Natural killer cell treated with Interleukin-12 subunit alpha and Interleukin-12 subunit beta and Interleukin-15 and Interleukin-18, amount 100 ng/mL, for 72 hours (primary cell): ENCODE measurements at regions not wholly inside any gene's neighbourhood (a gene's known extent, or its start where the extent isn't known, plus 50 kb on each side); places are given as distances from the start of the nearest gene placed in this dataset.

Source experiments
- ATAC-seq, 2 donors: fragments of 150-1000 bp; cut with Tn5 transposase in 1 of 2; sonication (Bioruptor Pico), chemical (Tn5 transposase) in 1 of 2; 2 replicates each; pipeline ENCODE4 v1.10.0; 2021
- DNase-seq: peaks from one replicate; pipeline ENCODE4 v3.0.0; 2022; ENCODE audit warnings: low spot score
- H3K27ac Mint-ChIP-seq, 2 donors: 1 replicate in 1 of 2; 2 replicates in 1 of 2; pipeline ENCODE4 v1.8.0; 2022; ENCODE audit warnings: mixed read lengths in 2 of 2, mild to moderate bottlenecking in 1 of 2, moderate library complexity in 1 of 2
- H3K27me3 Mint-ChIP-seq, 2 donors: 1 replicate in 1 of 2; 2 replicates in 1 of 2; pipeline ENCODE4 v1.8.0; 2022; ENCODE audit warnings: mixed read lengths in 2 of 2
- H3K36me3 Mint-ChIP-seq: one replicate; pipeline ENCODE4 v1.8.0; 2022; ENCODE audit warnings: mixed read lengths
- H3K4me1 Mint-ChIP-seq, 2 donors: 1 replicate in 1 of 2; 2 replicates in 1 of 2; pipeline ENCODE4 v1.8.0; 2022; ENCODE audit warnings: low read depth in 2 of 2, mixed read lengths in 2 of 2, mild to moderate bottlenecking in 1 of 2
- H3K4me3 Mint-ChIP-seq: one replicate; pipeline ENCODE4 v1.8.0; 2022; ENCODE audit warnings: mixed read lengths
- H3K9me3 Mint-ChIP-seq: 2 replicates; pipeline ENCODE4 v1.8.0; 2022; ENCODE audit warnings: mixed read lengths

DNA sequence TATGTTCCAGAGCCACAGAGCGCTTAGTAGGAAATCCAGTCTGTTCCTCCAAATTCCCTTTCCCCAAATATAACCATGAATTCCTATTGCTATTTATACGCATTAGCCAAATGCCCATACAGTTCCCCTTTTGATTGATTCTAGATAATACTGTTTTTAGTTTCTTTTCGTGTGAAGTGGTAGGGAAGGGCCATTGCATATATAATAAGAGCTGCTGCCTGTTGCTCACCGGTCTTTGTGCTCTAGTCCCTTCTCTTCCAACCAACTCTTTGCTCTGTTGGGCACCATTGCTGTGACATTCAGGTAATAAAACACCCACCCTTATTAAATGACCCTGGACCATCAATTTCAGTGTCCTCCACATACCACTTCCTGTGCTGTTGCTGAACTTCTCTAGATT, 379.9 kb upstream of the KCNMB2 start:
- no peak for DNase-seq
- ATAC-seq = no peak
- Mint-ChIP-seq H3K4me3 (no peak overlapping the region), H3K27me3 (peaks cover 6 to 16% of the 10 kb centered on the region in 2 donors), H3K27ac (no peak overlapping the region), H3K9me3 (no peaks in the 10 kb centered on the region), H3K36me3 (no peaks in the 10 kb centered on the region), H3K4me1 (peaks cover 0 to 5% of the 10 kb centered on the region in 2 donors)

DNA sequence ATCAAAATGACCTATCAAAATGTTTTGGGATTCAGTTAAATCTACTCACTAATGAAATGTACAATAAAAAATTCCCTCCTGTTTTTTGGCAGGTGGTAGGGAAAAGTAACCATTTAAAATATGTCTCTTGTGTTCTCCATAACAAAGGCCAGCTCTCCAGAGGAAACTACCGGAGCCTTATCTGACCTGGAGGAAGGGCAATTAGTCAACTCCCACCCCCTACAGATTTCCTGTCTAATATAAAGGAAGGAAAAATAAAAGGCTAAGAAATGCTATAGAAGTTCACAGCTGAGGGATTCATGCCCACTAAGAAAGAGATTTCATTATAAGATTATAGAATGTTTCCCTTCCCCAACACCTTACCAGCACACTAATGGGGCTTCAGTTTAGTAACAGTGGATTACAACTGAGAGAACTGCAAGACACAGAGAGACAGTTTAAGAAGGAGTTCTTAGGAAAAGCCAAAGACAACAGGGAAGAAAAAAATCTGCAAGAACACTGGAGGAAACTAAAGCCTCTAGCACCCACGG, 376.5 kb upstream of the KCNMB2 start:
- H3K27me3 Mint-ChIP-seq = peaks cover 7 to 34% of the 10 kb centered on the region in 2 donors
- no peaks in the 10 kb centered on the region for H3K36me3 Mint-ChIP-seq
- no peak overlapping the region for H3K27ac Mint-ChIP-seq
- H3K4me1 Mint-ChIP-seq = peaks cover 0 to 5% of the 10 kb centered on the region in 2 donors
- ATAC-seq (no peak), DNase-seq (no peak)
- no peak overlapping the region for H3K4me3 Mint-ChIP-seq
- H3K9me3 Mint-ChIP-seq = no peaks in the 10 kb centered on the region

DNA sequence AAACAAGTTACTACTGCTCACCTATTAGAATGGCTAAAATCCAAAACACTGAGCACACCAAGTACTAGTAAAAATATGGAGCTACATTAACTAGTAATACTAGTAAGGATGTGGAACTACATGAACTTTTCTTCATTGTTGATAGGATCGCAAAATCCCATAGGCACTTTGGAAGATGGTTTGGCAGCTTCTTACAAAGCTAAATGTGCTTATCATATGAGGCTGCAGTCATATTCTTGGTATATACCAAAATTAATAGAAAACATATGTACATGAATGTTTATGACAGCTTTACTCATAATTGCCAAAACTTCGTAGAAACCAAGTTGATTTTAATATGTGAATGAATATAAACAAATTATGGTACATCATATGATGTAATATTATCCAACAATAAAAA, 366.8 kb upstream of the KCNMB2 start:
- Mint-ChIP-seq H3K27ac (no peak overlapping the region), H3K4me1 (no peaks in the 10 kb centered on the region), H3K9me3 (no peaks in the 10 kb centered on the region), H3K27me3 (peaks cover 9 to 41% of the 10 kb centered on the region in 2 donors), H3K4me3 (no peak overlapping the region), H3K36me3 (no peaks in the 10 kb centered on the region)
- DNase-seq = no peak
- ATAC-seq = no peak

DNA sequence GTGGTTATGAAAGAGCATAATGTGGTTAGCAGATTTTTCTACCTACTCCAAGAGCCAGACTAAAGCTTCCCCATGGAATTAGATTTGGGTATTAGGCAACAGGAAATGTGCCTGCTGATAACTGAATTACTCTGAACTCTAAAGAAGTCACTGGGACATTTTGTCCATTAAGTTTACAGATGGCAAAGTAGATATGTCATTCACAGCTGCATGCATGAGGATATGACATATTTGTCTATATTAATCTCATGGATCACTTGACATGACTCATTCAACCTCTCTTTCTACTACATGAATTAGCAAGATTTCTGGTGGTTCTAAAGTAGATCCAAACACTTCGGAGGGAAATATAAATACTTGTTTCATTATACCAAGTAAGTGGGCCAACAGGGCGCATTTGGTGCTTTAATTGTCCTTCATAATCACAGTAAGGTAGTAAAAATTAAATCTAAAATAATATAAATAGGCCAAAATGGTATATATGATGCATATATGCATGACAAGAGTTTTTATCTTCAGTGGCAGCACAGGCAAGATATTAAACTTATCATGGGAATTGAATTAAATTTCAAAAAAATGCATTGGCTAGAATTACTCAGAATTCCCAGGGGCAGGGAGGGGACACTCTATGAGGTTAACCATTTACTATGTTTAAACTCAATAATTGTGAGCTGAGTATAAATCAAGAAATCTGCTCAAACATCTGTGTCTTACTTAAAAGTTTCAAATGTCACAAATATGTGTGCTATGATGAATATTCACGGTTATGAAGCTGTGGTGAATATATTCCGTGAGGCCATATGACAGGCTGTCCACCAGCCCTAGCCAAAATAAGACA, 365.3 kb upstream of the KCNMB2 start:
- ATAC-seq (no peak), DNase-seq (no peak)
- Mint-ChIP-seq H3K27ac (no peak overlapping the region), H3K4me1 (no peaks in the 10 kb centered on the region), H3K36me3 (no peaks in the 10 kb centered on the region), H3K27me3 (peaks cover 7 to 33% of the 10 kb centered on the region in 2 donors), H3K9me3 (no peaks in the 10 kb centered on the region), H3K4me3 (no peak overlapping the region)

DNA sequence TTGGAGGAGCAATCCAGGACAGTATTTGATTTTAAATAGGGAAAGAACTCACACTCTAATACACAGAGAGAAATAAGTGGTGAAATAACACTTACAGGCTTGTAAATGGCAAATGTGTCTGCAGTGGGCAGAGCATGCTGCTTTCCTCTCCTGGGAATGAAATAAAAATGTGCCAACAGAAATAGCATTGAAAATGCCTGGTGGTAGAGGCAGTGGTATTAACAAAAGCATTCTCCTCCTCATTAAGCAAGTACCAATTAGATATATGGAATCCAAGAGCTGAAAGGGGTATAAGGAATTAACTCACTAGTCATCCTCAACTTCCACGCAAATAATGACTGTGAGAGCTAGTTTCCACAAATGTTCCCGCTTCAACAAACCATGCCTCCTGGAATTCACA, 364.1 kb upstream of the KCNMB2 start:
- H3K27me3 Mint-ChIP-seq = peaks cover 7 to 23% of the 10 kb centered on the region in 2 donors
- H3K4me3 Mint-ChIP-seq = no peak overlapping the region
- ATAC-seq (no peak), DNase-seq (no peak)
- H3K36me3 Mint-ChIP-seq = no peaks in the 10 kb centered on the region
- H3K27ac Mint-ChIP-seq = no peak overlapping the region
- no peaks in the 10 kb centered on the region for H3K4me1 Mint-ChIP-seq
- no peaks in the 10 kb centered on the region for H3K9me3 Mint-ChIP-seq

DNA sequence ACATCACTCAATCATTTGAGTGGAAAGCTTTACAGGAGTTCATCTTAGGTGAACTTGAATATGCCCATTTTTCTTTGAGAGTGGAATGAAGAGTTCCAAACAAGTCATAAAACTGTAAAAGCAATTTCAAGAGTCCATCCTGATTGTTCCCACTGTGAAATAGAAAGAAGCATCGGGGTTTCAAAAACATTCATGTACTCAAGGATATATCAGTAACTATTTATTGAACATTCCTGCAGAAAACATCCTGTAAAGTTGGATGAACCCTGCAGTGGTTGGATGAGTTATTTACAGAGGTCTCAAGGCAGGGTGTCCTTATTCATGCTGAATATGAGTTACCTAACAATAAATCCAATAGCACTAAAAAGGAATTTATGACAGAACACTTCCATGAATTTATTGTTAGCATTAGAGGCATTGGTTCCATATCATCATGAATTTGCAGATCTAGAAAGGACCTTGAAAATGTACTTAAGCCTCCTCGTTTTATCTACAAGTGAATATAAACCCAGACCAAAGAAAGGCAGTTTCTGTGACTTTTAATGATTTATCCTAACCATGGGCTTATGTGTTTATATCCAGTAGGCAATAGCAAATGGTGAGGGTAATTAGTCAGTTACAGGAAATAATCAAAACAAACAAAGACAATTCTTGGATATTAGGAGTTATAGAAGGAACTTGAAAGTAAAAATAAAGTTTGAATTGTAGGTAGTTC, 361.9 kb upstream of the KCNMB2 start:
- H3K4me1 Mint-ChIP-seq = no peaks in the 10 kb centered on the region
- DNase-seq (no peak), ATAC-seq (no peak)
- no peak overlapping the region for H3K4me3 Mint-ChIP-seq
- no peak overlapping the region for H3K27ac Mint-ChIP-seq
- H3K27me3 Mint-ChIP-seq = peaks cover 8% of the 10 kb centered on the region in 2 donors
- H3K9me3 Mint-ChIP-seq = no peaks in the 10 kb centered on the region
- H3K36me3 Mint-ChIP-seq = no peaks in the 10 kb centered on the region

DNA sequence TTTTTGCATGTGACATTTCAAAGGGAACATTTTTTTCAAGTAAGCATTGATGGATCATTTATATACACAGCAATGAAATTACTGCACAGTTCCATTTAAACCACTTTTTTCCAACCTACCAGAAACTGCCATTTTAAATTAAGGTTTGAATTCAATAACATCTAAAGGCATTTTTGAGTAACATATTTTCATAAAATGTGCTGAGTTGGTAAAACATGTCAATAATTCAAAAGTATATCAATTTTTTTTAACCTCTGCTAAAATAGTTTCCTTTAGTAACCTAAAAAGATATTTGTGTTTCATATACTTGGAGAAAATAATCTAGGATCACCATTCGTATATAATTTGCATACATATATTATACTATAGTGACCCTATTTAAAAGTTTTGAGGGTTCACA, 355.1 kb upstream of the KCNMB2 start:
- H3K27me3 Mint-ChIP-seq = peaks cover 7 to 8% of the 10 kb centered on the region in 2 donors
- H3K9me3 Mint-ChIP-seq = no peaks in the 10 kb centered on the region
- no peaks in the 10 kb centered on the region for H3K36me3 Mint-ChIP-seq
- no peaks in the 10 kb centered on the region for H3K4me1 Mint-ChIP-seq
- H3K4me3 Mint-ChIP-seq = no peak overlapping the region
- no peak overlapping the region for H3K27ac Mint-ChIP-seq
- no peak for DNase-seq
- no peak for ATAC-seq

DNA sequence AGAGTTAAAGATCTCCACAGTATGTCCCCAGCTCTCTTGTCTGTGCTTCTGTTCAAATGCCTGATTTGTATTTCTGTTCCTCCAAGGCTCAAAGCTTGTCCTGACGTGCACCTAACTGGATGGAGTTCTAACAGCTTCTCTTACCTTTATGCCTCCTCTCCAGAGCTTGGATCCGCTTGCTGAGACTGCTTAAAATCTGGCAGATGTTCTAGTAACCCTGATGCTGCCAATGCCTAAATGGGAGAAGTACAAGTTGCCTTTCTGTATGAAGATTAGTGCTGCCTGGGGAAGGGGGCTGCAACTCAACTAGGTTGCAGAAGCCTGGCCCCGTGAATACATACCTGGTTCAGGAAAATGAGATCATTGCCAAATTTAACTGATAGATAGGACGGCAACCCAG, 354.5 kb upstream of the KCNMB2 start:
- Mint-ChIP-seq H3K4me3 (no peak overlapping the region), H3K27ac (no peak overlapping the region), H3K9me3 (peaks cover 3% of the 10 kb centered on the region), H3K27me3 (peaks cover 7 to 11% of the 10 kb centered on the region in 2 donors), H3K36me3 (no peaks in the 10 kb centered on the region), H3K4me1 (no peaks in the 10 kb centered on the region)
- no peak for ATAC-seq
- no peak for DNase-seq

DNA sequence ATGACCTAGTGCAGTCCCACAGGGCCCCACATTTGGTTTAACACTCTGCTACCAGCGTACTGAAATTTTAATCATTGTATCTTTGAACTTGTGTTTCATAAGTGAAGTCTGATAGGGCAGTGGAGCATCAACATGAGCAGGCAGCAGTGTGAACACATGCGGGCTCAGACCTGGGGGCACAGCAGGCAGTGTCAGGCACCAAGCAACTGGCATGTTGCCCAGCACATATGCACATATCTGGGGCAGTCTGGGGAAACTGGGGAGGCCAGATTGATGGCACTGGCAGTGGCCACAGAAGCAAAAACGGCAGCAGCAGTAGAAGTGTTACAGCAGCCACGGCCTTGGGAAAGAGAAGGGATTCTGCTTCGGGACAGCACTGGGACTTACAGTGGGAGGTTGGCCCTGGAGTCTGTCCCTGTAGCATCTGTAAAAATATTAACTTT, 353.9 kb upstream of the KCNMB2 start:
- Mint-ChIP-seq H3K27ac (no peak overlapping the region), H3K36me3 (no peaks in the 10 kb centered on the region), H3K27me3 (peaks cover 9 to 11% of the 10 kb centered on the region in 2 donors), H3K4me3 (no peak overlapping the region), H3K9me3 (peaks cover 3% of the 10 kb centered on the region), H3K4me1 (no peaks in the 10 kb centered on the region)
- ATAC-seq (peak; percentile 20 to 40), DNase-seq (no peak)

DNA sequence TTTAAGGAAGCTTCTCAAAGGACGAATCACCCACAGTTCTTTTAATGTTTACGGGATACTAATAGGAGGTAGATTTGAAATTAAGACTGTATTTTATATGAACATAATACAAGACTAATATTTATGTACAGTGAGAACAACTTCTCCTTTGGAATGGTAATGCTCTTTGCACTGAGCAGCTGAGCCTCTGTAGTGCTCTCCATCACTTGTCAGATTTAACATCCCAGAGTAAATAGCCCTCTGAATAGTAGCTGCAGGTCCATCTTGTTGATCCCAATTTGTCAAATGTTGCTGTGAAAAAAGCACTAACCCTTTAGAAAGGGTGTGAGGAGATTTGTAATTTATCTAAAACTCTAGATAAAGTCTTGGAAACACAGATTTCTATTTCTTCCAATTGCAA, 351.4 kb upstream of the KCNMB2 start:
- Mint-ChIP-seq H3K4me1 (no peaks in the 10 kb centered on the region), H3K27me3 (peaks cover 17 to 19% of the 10 kb centered on the region in 2 donors), H3K4me3 (no peak overlapping the region), H3K36me3 (no peaks in the 10 kb centered on the region), H3K27ac (no peak overlapping the region), H3K9me3 (peaks cover 3% of the 10 kb centered on the region)
- DNase-seq (no peak), ATAC-seq (no peak)

DNA sequence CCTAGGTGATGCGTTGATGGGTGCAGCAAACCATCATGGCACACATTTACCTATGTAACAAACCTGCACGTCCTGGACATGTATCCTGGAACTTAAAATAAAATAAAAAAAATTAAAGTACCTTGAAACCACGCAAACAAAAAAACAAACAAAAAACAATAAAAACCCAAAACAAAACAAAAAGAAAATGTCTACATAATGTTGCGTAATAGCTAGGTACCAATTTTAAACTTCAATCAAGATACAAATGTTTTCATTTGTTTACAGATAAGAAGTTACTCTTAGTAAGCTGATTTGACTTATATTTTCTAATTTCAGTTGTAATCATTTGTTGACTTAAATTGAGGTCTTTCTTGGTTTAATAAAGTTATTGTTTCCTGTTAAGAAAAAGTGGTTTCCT, 349.6 kb upstream of the KCNMB2 start:
- ATAC-seq (no peak), DNase-seq (no peak)
- Mint-ChIP-seq H3K4me3 (no peak overlapping the region), H3K27ac (no peak overlapping the region), H3K9me3 (peaks cover 3% of the 10 kb centered on the region), H3K36me3 (no peaks in the 10 kb centered on the region), H3K4me1 (no peaks in the 10 kb centered on the region), H3K27me3 (peaks cover 20 to 28% of the 10 kb centered on the region in 2 donors)

DNA sequence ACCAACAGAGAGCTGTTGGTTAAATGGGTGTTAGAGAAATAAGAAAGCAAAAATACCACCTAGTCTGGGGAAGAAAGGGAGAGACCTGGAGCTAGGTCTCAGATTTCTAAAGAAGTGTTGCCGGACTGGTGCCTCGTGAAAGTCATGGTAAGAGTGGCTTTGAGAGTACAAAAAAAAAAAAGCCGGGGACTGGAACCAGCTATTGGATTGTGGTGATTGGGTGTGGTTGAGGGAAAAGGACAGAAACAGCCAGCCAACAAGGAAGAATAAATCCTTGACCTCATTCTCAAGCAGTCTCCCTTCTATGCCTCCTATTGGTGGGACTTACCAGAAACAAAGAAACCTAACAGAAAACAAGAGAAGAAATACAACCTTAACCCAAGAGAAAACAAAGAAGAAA, 346.4 kb upstream of the KCNMB2 start:
- DNase-seq (no peak), ATAC-seq (no peak)
- Mint-ChIP-seq H3K9me3 (peaks cover 3% of the 10 kb centered on the region), H3K27ac (no peak overlapping the region), H3K27me3 (peaks cover 14 to 34% of the 10 kb centered on the region in 2 donors), H3K4me3 (no peak overlapping the region), H3K36me3 (no peaks in the 10 kb centered on the region), H3K4me1 (no peaks in the 10 kb centered on the region)

DNA sequence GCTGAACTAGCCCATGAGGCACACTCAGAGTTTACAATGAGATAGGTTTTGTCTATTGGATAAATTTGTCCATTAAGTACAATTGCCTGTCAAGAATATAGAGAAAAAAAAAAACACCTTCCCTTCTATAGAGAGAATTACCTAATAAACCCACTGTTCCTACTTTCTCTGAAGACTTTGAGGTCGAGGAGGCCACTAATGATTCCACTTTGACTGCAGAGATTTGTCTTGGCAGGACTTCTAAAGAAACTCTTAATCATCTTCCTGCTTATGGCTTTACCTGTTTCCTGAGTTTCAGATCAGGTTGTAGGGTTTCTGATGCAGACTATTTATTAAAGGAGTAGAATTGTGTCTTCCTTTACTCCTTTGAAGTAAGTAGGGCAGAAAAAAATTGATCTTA, 342.4 kb upstream of the KCNMB2 start:
- Mint-ChIP-seq H3K36me3 (no peaks in the 10 kb centered on the region), H3K27me3 (peaks cover 5 to 46% of the 10 kb centered on the region in 2 donors), H3K4me3 (no peak overlapping the region), H3K9me3 (no peaks in the 10 kb centered on the region), H3K4me1 (no peaks in the 10 kb centered on the region), H3K27ac (no peak overlapping the region)
- DNase-seq (no peak), ATAC-seq (no peak)

DNA sequence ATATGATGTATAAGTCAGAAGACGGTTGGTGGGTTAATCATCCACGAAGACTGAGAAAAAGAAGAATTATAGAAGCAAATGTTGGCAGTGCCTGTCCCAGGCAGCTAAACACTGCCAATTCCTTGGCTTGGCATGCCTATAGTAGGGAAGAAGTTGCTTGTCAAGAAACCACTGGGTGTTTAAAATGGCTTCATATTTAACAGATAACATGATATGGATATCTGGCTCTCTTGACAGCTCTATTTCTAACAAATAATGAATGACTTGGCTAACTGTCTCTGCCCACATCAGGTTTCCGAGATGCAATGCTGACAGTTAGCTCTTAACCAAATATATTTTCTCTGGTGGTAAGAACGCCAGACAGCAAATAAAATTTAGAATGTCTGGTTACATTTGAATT, 341.7 kb upstream of the KCNMB2 start:
- Mint-ChIP-seq H3K36me3 (no peaks in the 10 kb centered on the region), H3K4me1 (no peaks in the 10 kb centered on the region), H3K9me3 (no peaks in the 10 kb centered on the region), H3K27ac (no peak overlapping the region), H3K4me3 (no peak overlapping the region), H3K27me3 (peaks cover 5 to 46% of the 10 kb centered on the region in 2 donors)
- no peak for ATAC-seq
- no peak for DNase-seq
